GM12878 (cell line): ENCODE measurements at regions not wholly inside any gene's neighbourhood (a gene's known extent, or its start where the extent isn't known, plus 50 kb on each side); places are given as distances from the start of the nearest gene placed in this dataset.

Source experiments
- ATAC-seq: fragments of 200-7000 bp; cut with Tn5 transposase; 3 replicates; pipeline ENCODE4 v1.9.1; 2020; ENCODE audit warnings: mild to moderate bottlenecking, moderate library complexity
- BruUV-seq: library from RNA; stranded (reverse); fragments of 400-500 nt; replicated peaks from 2 replicates; lab custom pipeline; 2021; lab: Mats Ljungman, UMichigan
- CTCF ChIA-PET: fragments of 300-600 bp; sonication (Branson Sonifier 250); formaldehyde crosslinking; extraction: SDS; loops from one replicate; lab custom pipeline; 2021; ENCODE audit warnings: inconsistent platforms; lab: Yijun Ruan, JAX
- POLR2A ChIA-PET: fragments of 350-600 bp; formaldehyde crosslinking; extraction: SDS; loops from one replicate; lab custom pipeline; 2021; ENCODE audit warnings: inconsistent platforms; lab: Charles Lee
- RAD21 ChIA-PET: fragments of 300-600 bp; sonication (Branson Sonifier 250); formaldehyde crosslinking; loops from one replicate; lab custom pipeline; 2023; ENCODE audit warnings: antibody characterized with exemption; ENCODE audit not compliant: unreplicated experiment; lab: Charles Lee
- SMC1A ChIA-PET: fragments of 300-600 bp; sonication (Branson Sonifier 250); formaldehyde crosslinking; loops from one replicate; lab custom pipeline; 2023; ENCODE audit not compliant: unreplicated experiment, uncharacterized antibody; lab: Charles Lee
- DNase-seq: peaks from one replicate; pipeline ENCODE4 v3.0.0-alpha.2; 2011; ENCODE audit warnings: low read depth, low spot score
- FAIRE-seq: peaks from 3 replicates; lab custom pipeline; 2011; peaks lifted over from hg19 to GRCh38; lab: Jason Lieb, UNC
- H2AFZ ChIP-seq: 2 replicates; pipeline ENCODE4 v1.6.0; 2011; ENCODE audit warnings: low read depth, low read length, control low read depth; ENCODE audit not compliant: control insufficient read depth
- H3K27ac ChIP-seq: 2 replicates; pipeline ENCODE4 v1.5.1; 2011; ENCODE audit warnings: control low read depth; ENCODE audit not compliant: control insufficient read depth, insufficient read depth
- H3K27me3 ChIP-seq, 2 experiments: replicated peaks in 1 of 2; 2 replicates each; pipeline versions ENCODE4 v1.6.0 to v1.6.1; 2011; ENCODE audit warnings: low read length in 1 of 2; ENCODE audit not compliant: control insufficient read depth in 2 of 2, insufficient read depth in 2 of 2
- H3K36me3 ChIP-seq, 2 experiments: 2 replicates each; pipeline ENCODE4 v1.5.1; 2011; ENCODE audit warnings: low read length in 1 of 2; ENCODE audit not compliant: control insufficient read depth in 2 of 2, insufficient read depth in 2 of 2
- H3K4me1 ChIP-seq: 2 replicates; pipeline ENCODE4 v1.6.1; 2011; ENCODE audit warnings: mild to moderate bottlenecking, low read length, moderate library complexity, mixed read lengths; ENCODE audit not compliant: control insufficient read depth, insufficient read depth
- H3K4me2 ChIP-seq: 2 replicates; pipeline ENCODE4 v1.6.0; 2011; ENCODE audit warnings: control low read depth; ENCODE audit not compliant: control insufficient read depth, insufficient read depth
- H3K4me3 ChIP-seq: fragments of 200-600 bp; sonication (generic); 2 replicates; pipeline ENCODE4 v1.5.1; 2016
- H3K79me2 ChIP-seq: 2 replicates; pipeline ENCODE4 v1.6.0; 2011; ENCODE audit warnings: low read length; ENCODE audit not compliant: control insufficient read depth, insufficient read depth
- H3K9ac ChIP-seq: 2 replicates; pipeline ENCODE4 v1.8.0; 2011; ENCODE audit warnings: low read length, control low read depth, mixed read lengths; ENCODE audit not compliant: control insufficient read depth, insufficient read depth
- H3K9me3 ChIP-seq: replicated peaks from 3 replicates; pipeline ENCODE4 v1.5.1; 2011; ENCODE audit warnings: mild to moderate bottlenecking, low read length; ENCODE audit not compliant: control insufficient read depth, insufficient read depth
- H4K20me1 ChIP-seq: 2 replicates; pipeline ENCODE4 v1.6.0; 2011; ENCODE audit not compliant: control insufficient read depth, insufficient read depth
- CBX3 ChIP-seq: fragments of 200-600 bp; sonication (generic); IDR thresholded peaks from 2 replicates; pipeline ENCODE4 v1.6.1; 2016; ENCODE audit warnings: low read depth, borderline replicate concordance
- HCFC1 ChIP-seq: fragments of 150-350 bp; IDR thresholded peaks from 2 replicates; pipeline ENCODE4 v1.6.1; 2014; ENCODE audit warnings: low read length
- JUNB ChIP-seq: IDR thresholded peaks from 2 replicates; pipeline ENCODE4 v1.6.1; 2016; ENCODE audit warnings: antibody characterized with exemption, mild to moderate bottlenecking
- MXI1 ChIP-seq: fragments of 150-350 bp; IDR thresholded peaks from 2 replicates; pipeline ENCODE4 v1.6.1; 2011; ENCODE audit warnings: low read depth, mild to moderate bottlenecking, inconsistent platforms, low read length, improper control_type of control experiment
- RAD51 ChIP-seq: fragments of 450-650 bp; IDR thresholded peaks from 2 replicates; pipeline ENCODE4 v1.6.1; 2016; ENCODE audit warnings: moderate library complexity, mild to moderate bottlenecking, inconsistent platforms
- RFX5 ChIP-seq: IDR thresholded peaks from 2 replicates; pipeline ENCODE4 v1.6.1; 2011; ENCODE audit warnings: low read depth, low read length, improper control_type of control experiment
- SMARCA5 ChIP-seq: fragments of 450-650 bp; IDR thresholded peaks from 2 replicates; pipeline ENCODE4 v1.6.1; 2017; ENCODE audit warnings: mild to moderate bottlenecking
- WGBS: methylation state at CpG from one replicate; pipeline ENCODE4 v1.1.6; 2016; ENCODE audit warnings: low lambda C conversion rate; ENCODE audit not compliant: insufficient replicate concordance, insufficient coverage; ENCODE audit errors: missing lambda C conversion rate; 5-methylcytosine and 5-hydroxymethylcytosine counted together
- in situ Hi-C: fragments of 300-500 bp; cut with MboI; formaldehyde crosslinking; loops from 9 replicates; pipeline ENCODE4 v1.14.3; 2018; ENCODE audit warnings: mixed read lengths
- intact Hi-C: fragments of 100-400 bp; cut with micrococcal nuclease; formaldehyde crosslinking; loops from one replicate; pipeline ENCODE4 v1.14.2; 2022; ENCODE audit not compliant: unreplicated experiment
- TF ChIP-seq, protein P1 (sequence below): fragments of 450-650 bp; IDR thresholded peaks from 2 replicates; pipeline ENCODE4 v1.6.1; 2017; ENCODE audit warnings: mild to moderate bottlenecking, moderate library complexity
- TF ChIP-seq, protein P2 (sequence below): fragments of 450-650 bp; IDR thresholded peaks from 2 replicates; pipeline ENCODE4 v1.6.1; 2018; ENCODE audit warnings: borderline replicate concordance, mild to moderate bottlenecking; ENCODE audit not compliant: partially characterized antibody
- TF ChIP-seq, protein P3 (sequence below): fragments of 450-650 bp; IDR thresholded peaks from 2 replicates; pipeline ENCODE4 v1.6.1; 2018; ENCODE audit warnings: mild to moderate bottlenecking, low read depth, moderate library complexity; ENCODE audit not compliant: partially characterized antibody

DNA sequence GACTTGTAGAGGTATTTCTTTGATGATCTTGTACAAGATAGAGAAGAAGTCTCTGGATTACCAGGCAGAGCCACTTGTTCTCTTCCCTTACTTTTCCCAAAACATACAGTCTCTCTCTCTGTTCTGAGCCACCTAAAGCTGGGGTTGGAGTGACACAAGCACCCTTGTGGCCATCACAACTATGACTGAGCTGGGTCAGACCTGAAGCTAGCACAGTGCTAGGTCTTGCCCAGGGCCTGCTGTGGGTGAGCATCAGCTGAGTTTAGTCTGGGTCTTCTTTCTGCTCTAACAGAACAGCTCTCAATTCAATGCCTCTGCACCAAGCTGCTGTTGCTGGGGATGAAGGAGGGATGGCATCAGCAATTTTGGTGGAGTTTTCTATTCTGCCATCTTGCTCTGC is 110.2 kb downstream of the HTR1B start (continued):
- TF ChIP-seq RFX5 (no peak), CBX3 (no peak), SMARCA5 (no peak)
- TF ChIP-seq, protein P1, sequence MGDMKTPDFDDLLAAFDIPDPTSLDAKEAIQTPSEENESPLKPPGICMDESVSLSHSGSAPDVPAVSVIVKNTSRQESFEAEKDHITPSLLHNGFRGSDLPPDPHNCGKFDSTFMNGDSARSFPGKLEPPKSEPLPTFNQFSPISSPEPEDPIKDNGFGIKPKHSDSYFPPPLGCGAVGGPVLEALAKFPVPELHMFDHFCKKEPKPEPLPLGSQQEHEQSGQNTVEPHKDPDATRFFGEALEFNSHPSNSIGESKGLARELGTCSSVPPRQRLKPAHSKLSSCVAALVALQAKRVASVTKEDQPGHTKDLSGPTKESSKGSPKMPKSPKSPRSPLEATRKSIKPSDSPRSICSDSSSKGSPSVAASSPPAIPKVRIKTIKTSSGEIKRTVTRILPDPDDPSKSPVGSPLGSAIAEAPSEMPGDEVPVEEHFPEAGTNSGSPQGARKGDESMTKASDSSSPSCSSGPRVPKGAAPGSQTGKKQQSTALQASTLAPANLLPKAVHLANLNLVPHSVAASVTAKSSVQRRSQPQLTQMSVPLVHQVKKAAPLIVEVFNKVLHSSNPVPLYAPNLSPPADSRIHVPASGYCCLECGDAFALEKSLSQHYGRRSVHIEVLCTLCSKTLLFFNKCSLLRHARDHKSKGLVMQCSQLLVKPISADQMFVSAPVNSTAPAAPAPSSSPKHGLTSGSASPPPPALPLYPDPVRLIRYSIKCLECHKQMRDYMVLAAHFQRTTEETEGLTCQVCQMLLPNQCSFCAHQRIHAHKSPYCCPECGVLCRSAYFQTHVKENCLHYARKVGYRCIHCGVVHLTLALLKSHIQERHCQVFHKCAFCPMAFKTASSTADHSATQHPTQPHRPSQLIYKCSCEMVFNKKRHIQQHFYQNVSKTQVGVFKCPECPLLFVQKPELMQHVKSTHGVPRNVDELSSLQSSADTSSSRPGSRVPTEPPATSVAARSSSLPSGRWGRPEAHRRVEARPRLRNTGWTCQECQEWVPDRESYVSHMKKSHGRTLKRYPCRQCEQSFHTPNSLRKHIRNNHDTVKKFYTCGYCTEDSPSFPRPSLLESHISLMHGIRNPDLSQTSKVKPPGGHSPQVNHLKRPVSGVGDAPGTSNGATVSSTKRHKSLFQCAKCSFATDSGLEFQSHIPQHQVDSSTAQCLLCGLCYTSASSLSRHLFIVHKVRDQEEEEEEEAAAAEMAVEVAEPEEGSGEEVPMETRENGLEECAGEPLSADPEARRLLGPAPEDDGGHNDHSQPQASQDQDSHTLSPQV = no peak

- no peaks in the 10 kb centered on the region for H3K9me3 ChIP-seq
- 34% methylated on average over 4 of the region's 4 CpGs for WGBS
- no peak overlapping the region for H2AFZ ChIP-seq
- ChIA-PET CTCF (interaction anchor here (1.0 to 2.0 kb wide), 2 partner anchors 116 to 160 kb away, joined by 3 to 10 read pairs; no protein-coding TSS in a partner anchor), SMC1A (no interaction called here), POLR2A (no interaction called here), RAD21 (no interaction called here)
- no peak overlapping the region for H3K4me2 ChIP-seq
- BruUV-seq = no TSS peak
- H3K36me3 ChIP-seq = no peaks in the 10 kb centered on the region
- no peaks in the 10 kb centered on the region for H4K20me1 ChIP-seq
- H3K27ac ChIP-seq = no peak overlapping the region
- no peak overlapping the region for H3K9ac ChIP-seq
- ATAC-seq = no peak
- H3K4me3 ChIP-seq = no peak overlapping the region
- H3K79me2 ChIP-seq = no peaks in the 10 kb centered on the region
- intact Hi-C loops (no loop called here), in situ Hi-C loops (no loop called here)
- no peak for FAIRE-seq
- no peaks in the 10 kb centered on the region for H3K4me1 ChIP-seq
- H3K27me3 ChIP-seq = no peaks in the 10 kb centered on the region
- DNase-seq = no peak
- no peak for TF ChIP-seq RAD51
- no peak for TF ChIP-seq JUNB
- no peak for TF ChIP-seq HCFC1
- no peak for TF ChIP-seq MXI1
- TF ChIP-seq, protein P2, sequence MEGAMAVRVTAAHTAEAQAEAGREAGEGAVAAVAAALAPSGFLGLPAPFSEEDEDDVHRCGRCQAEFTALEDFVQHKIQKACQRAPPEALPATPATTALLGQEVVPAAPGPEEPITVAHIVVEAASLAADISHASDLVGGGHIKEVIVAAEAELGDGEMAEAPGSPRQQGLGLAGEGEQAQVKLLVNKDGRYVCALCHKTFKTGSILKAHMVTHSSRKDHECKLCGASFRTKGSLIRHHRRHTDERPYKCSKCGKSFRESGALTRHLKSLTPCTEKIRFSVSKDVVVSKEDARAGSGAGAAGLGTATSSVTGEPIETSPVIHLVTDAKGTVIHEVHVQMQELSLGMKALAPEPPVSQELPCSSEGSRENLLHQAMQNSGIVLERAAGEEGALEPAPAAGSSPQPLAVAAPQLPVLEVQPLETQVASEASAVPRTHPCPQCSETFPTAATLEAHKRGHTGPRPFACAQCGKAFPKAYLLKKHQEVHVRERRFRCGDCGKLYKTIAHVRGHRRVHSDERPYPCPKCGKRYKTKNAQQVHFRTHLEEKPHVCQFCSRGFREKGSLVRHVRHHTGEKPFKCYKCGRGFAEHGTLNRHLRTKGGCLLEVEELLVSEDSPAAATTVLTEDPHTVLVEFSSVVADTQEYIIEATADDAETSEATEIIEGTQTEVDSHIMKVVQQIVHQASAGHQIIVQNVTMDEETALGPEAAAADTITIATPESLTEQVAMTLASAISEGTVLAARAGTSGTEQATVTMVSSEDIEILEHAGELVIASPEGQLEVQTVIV = no peak
- TF ChIP-seq, protein P3, sequence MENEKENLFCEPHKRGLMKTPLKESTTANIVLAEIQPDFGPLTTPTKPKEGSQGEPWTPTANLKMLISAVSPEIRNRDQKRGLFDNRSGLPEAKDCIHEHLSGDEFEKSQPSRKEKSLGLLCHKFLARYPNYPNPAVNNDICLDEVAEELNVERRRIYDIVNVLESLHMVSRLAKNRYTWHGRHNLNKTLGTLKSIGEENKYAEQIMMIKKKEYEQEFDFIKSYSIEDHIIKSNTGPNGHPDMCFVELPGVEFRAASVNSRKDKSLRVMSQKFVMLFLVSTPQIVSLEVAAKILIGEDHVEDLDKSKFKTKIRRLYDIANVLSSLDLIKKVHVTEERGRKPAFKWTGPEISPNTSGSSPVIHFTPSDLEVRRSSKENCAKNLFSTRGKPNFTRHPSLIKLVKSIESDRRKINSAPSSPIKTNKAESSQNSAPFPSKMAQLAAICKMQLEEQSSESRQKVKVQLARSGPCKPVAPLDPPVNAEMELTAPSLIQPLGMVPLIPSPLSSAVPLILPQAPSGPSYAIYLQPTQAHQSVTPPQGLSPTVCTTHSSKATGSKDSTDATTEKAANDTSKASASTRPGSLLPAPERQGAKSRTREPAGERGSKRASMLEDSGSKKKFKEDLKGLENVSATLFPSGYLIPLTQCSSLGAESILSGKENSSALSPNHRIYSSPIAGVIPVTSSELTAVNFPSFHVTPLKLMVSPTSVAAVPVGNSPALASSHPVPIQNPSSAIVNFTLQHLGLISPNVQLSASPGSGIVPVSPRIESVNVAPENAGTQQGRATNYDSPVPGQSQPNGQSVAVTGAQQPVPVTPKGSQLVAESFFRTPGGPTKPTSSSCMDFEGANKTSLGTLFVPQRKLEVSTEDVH = no peak
These were observed 122.0 kb downstream of the HTR1B start for GRCh38 chr6:77341058-77341986.
